ENCODE measurements at regions not wholly inside any gene's neighbourhood (a gene's known extent, or its start where the extent isn't known, plus 50 kb on each side); places are given as distances from the start of the nearest gene placed in this dataset.

DNA sequence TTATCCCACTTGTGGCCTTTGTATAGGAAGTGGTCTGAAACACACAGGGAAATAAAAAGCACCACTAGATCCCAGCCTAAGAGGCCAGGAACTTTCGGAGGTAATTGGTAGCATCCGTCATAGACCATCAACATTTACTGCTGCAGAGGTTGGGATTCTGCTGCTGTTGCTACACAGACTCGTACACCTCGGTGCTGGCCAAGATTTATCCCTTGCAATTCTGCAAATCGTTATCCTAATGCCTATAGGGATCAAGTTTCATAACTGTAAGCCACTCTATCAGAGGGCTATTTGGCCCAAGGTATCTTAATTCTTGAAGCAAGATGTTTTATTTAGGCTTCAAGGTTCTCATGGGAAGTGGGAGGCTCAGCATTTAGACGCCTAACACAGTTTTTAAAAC lies 913.6 kb downstream of the GALC start:
- H3K36me3 ChIP-seq (ENCODE audit: control insufficient read depth, insufficient read depth, low read length): no peaks in the 10 kb centered on the region
- no peak overlapping the region for H3K4me3 ChIP-seq (ENCODE audit: low read length)
- no peak overlapping the region for H3K27ac ChIP-seq (ENCODE audit: low read depth, low read length)
- Mint-ChIP-seq H3K36me3 (ENCODE audit: low read depth) (no peaks in the 10 kb centered on the region), H3K4me3 (no peak overlapping the region), H3K4me1 (no peaks in the 10 kb centered on the region), H3K9me3 (no peaks in the 10 kb centered on the region), H3K27ac (no peak overlapping the region), H3K27me3 (ENCODE audit: insufficient read depth) (no peaks in the 10 kb centered on the region)
- no peak overlapping the region for H3K9ac ChIP-seq (ENCODE audit: extremely low read depth, low read length, poor library complexity, severe bottlenecking)
- TF ChIP-seq CTCF (conservative IDR thresholded peaks at IDR 0.05): no peak
- no peak for DNase-seq
- 93 to 94% methylated on average over 4 to 6 of the region's 6 CpGs for WGBS, 2 experiments (ENCODE audit: insufficient coverage in 1 of 2, insufficient read length in 1 of 2)
- no peaks in the 10 kb centered on the region for H3K27me3 ChIP-seq (ENCODE audit: control insufficient read depth, insufficient read depth, low read length, poor library complexity, severe bottlenecking)
- no peaks in the 10 kb centered on the region for H3K4me1 ChIP-seq (ENCODE audit: control insufficient read depth, insufficient read depth, low read length)
- no peaks in the 10 kb centered on the region for H3K9me3 ChIP-seq (ENCODE audit: control insufficient read depth, low read length)

DNA sequence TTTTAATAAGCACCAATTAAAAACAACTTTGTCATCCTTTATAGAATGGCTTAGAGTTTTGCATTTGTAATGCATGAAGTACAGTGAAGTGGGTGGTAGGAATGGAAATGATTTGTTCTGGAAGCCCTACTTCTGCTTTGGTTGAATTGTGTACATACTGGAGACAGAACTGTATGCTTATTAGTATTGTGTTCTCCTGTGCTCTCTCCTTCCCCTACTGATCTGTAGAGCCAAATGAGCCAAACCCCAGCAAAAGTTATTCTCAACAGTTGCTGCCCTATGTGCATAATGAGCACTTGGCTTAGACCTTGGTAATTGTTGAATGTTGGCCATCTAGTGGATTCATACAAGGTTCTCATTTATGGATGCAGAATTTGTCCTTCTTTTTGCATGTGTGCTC lies 916.1 kb downstream of the GALC start:
- no peaks in the 10 kb centered on the region for H3K9me3 Mint-ChIP-seq
- no peaks in the 10 kb centered on the region for H3K4me1 Mint-ChIP-seq
- H3K4me3 Mint-ChIP-seq: no peak overlapping the region
- no peak for DNase-seq
- H3K27me3 ChIP-seq (ENCODE audit: control insufficient read depth, insufficient read depth, low read length, poor library complexity, severe bottlenecking): no peaks in the 10 kb centered on the region
- H3K36me3 Mint-ChIP-seq (ENCODE audit: low read depth): no peaks in the 10 kb centered on the region
- no peak overlapping the region for H3K27ac Mint-ChIP-seq
- H3K4me3 ChIP-seq (ENCODE audit: low read length): no peak overlapping the region
- H3K27me3 Mint-ChIP-seq (ENCODE audit: insufficient read depth): no peaks in the 10 kb centered on the region
- H3K36me3 ChIP-seq (ENCODE audit: control insufficient read depth, insufficient read depth, low read length): no peaks in the 10 kb centered on the region
- no peaks in the 10 kb centered on the region for H3K9me3 ChIP-seq (ENCODE audit: control insufficient read depth, low read length)
- no peak overlapping the region for H3K9ac ChIP-seq (ENCODE audit: extremely low read depth, low read length, poor library complexity, severe bottlenecking)
- no peak overlapping the region for H3K27ac ChIP-seq (ENCODE audit: low read depth, low read length)
- no peak for TF ChIP-seq CTCF (conservative IDR thresholded peaks at IDR 0.05)
- no peaks in the 10 kb centered on the region for H3K4me1 ChIP-seq (ENCODE audit: control insufficient read depth, insufficient read depth, low read length)

GRCh38 chr14:87076146-87076545 lies 916.8 kb downstream of the GALC start:
- Mint-ChIP-seq H3K4me3 (no peak overlapping the region), H3K9me3 (no peaks in the 10 kb centered on the region), H3K27me3 (ENCODE audit: insufficient read depth) (no peaks in the 10 kb centered on the region), H3K4me1 (no peaks in the 10 kb centered on the region), H3K36me3 (ENCODE audit: low read depth) (no peaks in the 10 kb centered on the region), H3K27ac (no peak overlapping the region)
- H3K4me1 ChIP-seq (ENCODE audit: control insufficient read depth, insufficient read depth, low read length): no peaks in the 10 kb centered on the region
- H3K27me3 ChIP-seq (ENCODE audit: control insufficient read depth, insufficient read depth, low read length, poor library complexity, severe bottlenecking): no peaks in the 10 kb centered on the region
- H3K36me3 ChIP-seq (ENCODE audit: control insufficient read depth, insufficient read depth, low read length): no peaks in the 10 kb centered on the region
- H3K9me3 ChIP-seq (ENCODE audit: control insufficient read depth, low read length): no peaks in the 10 kb centered on the region
- no peak overlapping the region for H3K27ac ChIP-seq (ENCODE audit: low read depth, low read length)
- no peak overlapping the region for H3K9ac ChIP-seq (ENCODE audit: extremely low read depth, low read length, poor library complexity, severe bottlenecking)
- no peak for DNase-seq
- no peak overlapping the region for H3K4me3 ChIP-seq (ENCODE audit: low read length)
- 73 to 92% methylated on average over 2 of the region's 2 CpGs for WGBS, 2 experiments (ENCODE audit: insufficient coverage in 1 of 2, insufficient read length in 1 of 2)
- TF ChIP-seq CTCF (conservative IDR thresholded peaks at IDR 0.05): no peak

Data from endodermal cell (in vitro differentiated cells).